B cell (primary cell): ENCODE measurements at regions not wholly inside any gene's neighbourhood (a gene's known extent, or its start where the extent isn't known, plus 50 kb on each side); places are given as distances from the start of the nearest gene placed in this dataset.

Source experiments
- ATAC-seq: fragments of 200-7000 bp; cut with Tn5 transposase; one replicate; pipeline ENCODE4 v1.10.0; 2021; ENCODE audit warnings: low read depth, mild to moderate bottlenecking, moderate number of reproducible peaks, moderate library complexity
- CTCF ChIA-PET: fragments of 350-600 bp; sonication (Branson Sonifier 250); formaldehyde crosslinking; loops from one replicate; lab custom pipeline; 2021; ENCODE audit warnings: antibody characterized with exemption, inconsistent platforms; lab: Charles Lee
- POLR2A ChIA-PET: fragments of 350-600 bp; sonication (Branson Sonifier 250); formaldehyde crosslinking; loops from one replicate; lab custom pipeline; 2021; ENCODE audit warnings: antibody characterized with exemption; lab: Charles Lee
- DNase-seq: peaks from one replicate; pipeline ENCODE4 v3.0.0; 2013
- H2AFZ ChIP-seq: 2 replicates; pipeline ENCODE4 v1.6.1; 2012; ENCODE audit warnings: mild to moderate bottlenecking, low read depth, low read length; ENCODE audit not compliant: insufficient read depth, poor library complexity, severe bottlenecking
- H3K27ac ChIP-seq, 2 donors: 1 replicate in 1 of 2; 2 replicates in 1 of 2; pipeline ENCODE4 v1.5.1; 2012 to 2013; ENCODE audit warnings: low read length in 2 of 2, mild to moderate bottlenecking in 2 of 2, moderate library complexity in 1 of 2
- H3K27me3 ChIP-seq, 4 experiments: fragments of 200-600 bp in 1 of 4; sonication (generic) in 1 of 4; replicated peaks in 1 of 4; 1 replicate in 2 of 4; 2 replicates in 2 of 4; pipeline versions ENCODE4 v1.6.1 to v1.7.0; 2013 to 2016; ENCODE audit warnings: low read length in 3 of 4, mild to moderate bottlenecking in 2 of 4, mixed read lengths in 1 of 4, moderate library complexity in 1 of 4; ENCODE audit not compliant: insufficient read depth in 4 of 4, control insufficient read depth in 3 of 4; ENCODE audit errors: control extremely low read depth in 1 of 4
- H3K36me3 ChIP-seq, 2 experiments: replicated peaks in 1 of 2; 1 replicate in 1 of 2; 2 replicates in 1 of 2; pipeline versions ENCODE4 v1.6.1 to v1.7.1; 2013; ENCODE audit warnings: low read length in 1 of 2; ENCODE audit not compliant: insufficient read depth in 2 of 2, control insufficient read depth in 1 of 2; ENCODE audit errors: control extremely low read depth in 1 of 2, extremely low read depth in 1 of 2
- H3K4me1 ChIP-seq, 2 donors: fragments of 200-600 bp in 1 of 2; sonication (generic) in 1 of 2; 1 replicate in 1 of 2; 2 replicates in 1 of 2; pipeline versions ENCODE4 v1.5.1 to v1.6.1; 2013 to 2017; ENCODE audit warnings: low read length in 2 of 2; ENCODE audit not compliant: control insufficient read depth in 2 of 2, insufficient read depth in 2 of 2
- H3K4me2 ChIP-seq: replicated peaks from 2 replicates; pipeline ENCODE3; 2012; ENCODE audit warnings: mild to moderate bottlenecking, low read depth, low read length; ENCODE audit not compliant: poor library complexity, severe bottlenecking
- H3K4me3 ChIP-seq, 5 experiments: fragments of 200-600 bp in 1 of 5; sonication (generic) in 1 of 5; 1 replicate in 3 of 5; 2 replicates in 2 of 5; pipeline versions ENCODE4 v1.5.1 to v1.7.0; 2011 to 2016; ENCODE audit warnings: low read length in 4 of 5, mild to moderate bottlenecking in 4 of 5, low read depth in 2 of 5, control low read depth in 1 of 5, moderate library complexity in 1 of 5; ENCODE audit not compliant: insufficient read depth in 1 of 5; ENCODE audit errors: control extremely low read depth in 1 of 5, extremely low read depth in 1 of 5
- H3K79me2 ChIP-seq: fragments of 200-600 bp; sonication (generic); one replicate; pipeline ENCODE4 v1.6.0; 2016; ENCODE audit warnings: low read length; ENCODE audit not compliant: control insufficient read depth, insufficient read depth
- H3K9ac ChIP-seq: fragments of 200-600 bp; sonication (generic); 2 replicates; pipeline ENCODE4 v1.6.1; 2017; ENCODE audit warnings: mild to moderate bottlenecking, low read length, moderate library complexity
- H3K9me3 ChIP-seq, 3 donors: one replicate each; pipeline versions ENCODE4 v1.6.1 to v1.7.1; 2013; ENCODE audit warnings: low read length in 2 of 3; ENCODE audit not compliant: control insufficient read depth in 2 of 3, insufficient read depth in 1 of 3; ENCODE audit errors: control extremely low read depth in 1 of 3
- H4K20me1 ChIP-seq: 2 replicates; pipeline ENCODE4 v1.6.0; 2012; ENCODE audit warnings: mild to moderate bottlenecking, low read length; ENCODE audit not compliant: insufficient read depth, control insufficient read depth, poor library complexity, severe bottlenecking
- H3K27ac Mint-ChIP-seq: one replicate; pipeline ENCODE4 v1.8.0; 2021; ENCODE audit warnings: mixed read lengths
- H3K27me3 Mint-ChIP-seq: one replicate; pipeline ENCODE4 v1.8.0; 2021; ENCODE audit warnings: mixed read lengths
- H3K4me1 Mint-ChIP-seq: one replicate; pipeline ENCODE4 v1.8.0; 2021; ENCODE audit warnings: mixed read lengths
- H3K4me3 Mint-ChIP-seq: one replicate; pipeline ENCODE4 v1.8.0; 2021; ENCODE audit warnings: mixed read lengths
- H3K9me3 Mint-ChIP-seq: one replicate; pipeline ENCODE4 v1.8.0; 2022; ENCODE audit warnings: mixed read lengths; ENCODE audit not compliant: insufficient read depth
- EZH2 ChIP-seq: IDR thresholded peaks from 2 replicates; pipeline ENCODE4 v1.6.1; 2012; ENCODE audit warnings: borderline replicate concordance, low read depth, mild to moderate bottlenecking, moderate library complexity, low read length; ENCODE audit not compliant: insufficient read depth, poor library complexity, severe bottlenecking
- WGBS: methylation state at CpG from one replicate; pipeline ENCODE4 v1.1.5; 2013; ENCODE audit warnings: missing lambda C conversion rate; ENCODE audit not compliant: insufficient coverage; 5-methylcytosine and 5-hydroxymethylcytosine counted together
- intact Hi-C: fragments of 100-400 bp; cut with micrococcal nuclease; formaldehyde crosslinking; loops from one replicate; pipeline ENCODE4 v1.10.0; 2022
- TF ChIP-seq, protein P1 (sequence below): fragments of 200-600 bp; IDR thresholded peaks from one replicate; pipeline ENCODE4 v1.8.0; 2022; ENCODE audit warnings: antibody characterized with exemption, mild to moderate bottlenecking

DNA sequence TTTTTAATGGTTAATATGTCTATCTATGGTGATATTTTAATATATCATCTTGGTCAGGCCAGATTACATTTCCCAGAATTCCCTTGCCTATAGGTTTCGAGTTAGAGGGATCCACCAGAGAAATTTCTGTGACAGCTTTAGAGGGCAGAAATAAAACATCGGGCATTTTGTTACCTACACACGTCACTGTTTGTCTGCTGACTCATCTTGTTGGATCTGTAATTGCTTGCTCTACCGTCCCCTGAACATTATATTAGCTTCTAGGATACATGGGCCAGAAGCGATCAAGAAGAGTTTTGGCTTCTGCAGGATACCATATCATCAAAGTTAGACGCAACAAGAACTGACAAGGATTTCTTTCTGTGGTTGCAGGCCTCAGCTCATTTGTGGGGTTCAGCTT lies 795.8 kb upstream of the GCFC2 start:
- Mint-ChIP-seq H3K27ac (no peak overlapping the region), H3K27me3 (no peaks in the 10 kb centered on the region), H3K4me3 (no peak overlapping the region), H3K9me3 (no peaks in the 10 kb centered on the region), H3K4me1 (no peaks in the 10 kb centered on the region)
- no peak for DNase-seq
- Histone ChIP-seq H3K4me1 (no peaks in the 10 kb centered on the region), H3K36me3 (no peaks in the 10 kb centered on the region), H3K27ac (no peak overlapping the region), H3K9ac (no peak overlapping the region), H3K4me3 (no peak overlapping the region), H2AFZ (no peak overlapping the region), H4K20me1 (no peaks in the 10 kb centered on the region), H3K4me2 (no peak overlapping the region), H3K9me3 (no peaks in the 10 kb centered on the region), H3K27me3 (no peaks in the 10 kb centered on the region), H3K79me2 (no peaks in the 10 kb centered on the region)
- intact Hi-C loops: no loop called here
- no peak for ATAC-seq
- no peak for TF ChIP-seq EZH2
- TF ChIP-seq, protein P1, sequence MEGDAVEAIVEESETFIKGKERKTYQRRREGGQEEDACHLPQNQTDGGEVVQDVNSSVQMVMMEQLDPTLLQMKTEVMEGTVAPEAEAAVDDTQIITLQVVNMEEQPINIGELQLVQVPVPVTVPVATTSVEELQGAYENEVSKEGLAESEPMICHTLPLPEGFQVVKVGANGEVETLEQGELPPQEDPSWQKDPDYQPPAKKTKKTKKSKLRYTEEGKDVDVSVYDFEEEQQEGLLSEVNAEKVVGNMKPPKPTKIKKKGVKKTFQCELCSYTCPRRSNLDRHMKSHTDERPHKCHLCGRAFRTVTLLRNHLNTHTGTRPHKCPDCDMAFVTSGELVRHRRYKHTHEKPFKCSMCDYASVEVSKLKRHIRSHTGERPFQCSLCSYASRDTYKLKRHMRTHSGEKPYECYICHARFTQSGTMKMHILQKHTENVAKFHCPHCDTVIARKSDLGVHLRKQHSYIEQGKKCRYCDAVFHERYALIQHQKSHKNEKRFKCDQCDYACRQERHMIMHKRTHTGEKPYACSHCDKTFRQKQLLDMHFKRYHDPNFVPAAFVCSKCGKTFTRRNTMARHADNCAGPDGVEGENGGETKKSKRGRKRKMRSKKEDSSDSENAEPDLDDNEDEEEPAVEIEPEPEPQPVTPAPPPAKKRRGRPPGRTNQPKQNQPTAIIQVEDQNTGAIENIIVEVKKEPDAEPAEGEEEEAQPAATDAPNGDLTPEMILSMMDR: no peak
- 84% methylated on average over 3 of the region's 6 CpGs for WGBS
- ChIA-PET POLR2A (no interaction called here), CTCF (no interaction called here)

- no peaks in the 10 kb centered on the region for H3K4me1 Mint-ChIP-seq
- no peaks in the 10 kb centered on the region for H3K27me3 Mint-ChIP-seq
- DNase-seq (no peak), ATAC-seq (no peak)
- no peak overlapping the region for H3K27ac Mint-ChIP-seq
- CTCF ChIA-PET: no interaction called here
- no peak overlapping the region for H3K4me3 Mint-ChIP-seq
- H3K27ac ChIP-seq: no peak overlapping the region
- no peak overlapping the region for H3K4me2 ChIP-seq
- no peak overlapping the region for H2AFZ ChIP-seq
- no peaks in the 10 kb centered on the region for H3K9me3 Mint-ChIP-seq
- H3K79me2 ChIP-seq: no peaks in the 10 kb centered on the region
- TF ChIP-seq, protein P1: no peak
- TF ChIP-seq EZH2: no peak
- H3K9me3 ChIP-seq: no peaks in the 10 kb centered on the region
- no peak overlapping the region for H3K9ac ChIP-seq
- POLR2A ChIA-PET: no interaction called here
- H4K20me1 ChIP-seq: no peaks in the 10 kb centered on the region
- WGBS: 78% methylated on average over 1 of the region's 1 CpG
- no peak overlapping the region for H3K4me3 ChIP-seq
- H3K4me1 ChIP-seq: no peaks in the 10 kb centered on the region
- intact Hi-C loops: no loop called here
- no peaks in the 10 kb centered on the region for H3K36me3 ChIP-seq
- H3K27me3 ChIP-seq: no peaks in the 10 kb centered on the region
Measured at GRCh38 chr2:76501641-76502040, 790.9 kb upstream of the GCFC2 start.
